ENCODE measurements at regions not wholly inside any gene's neighbourhood (a gene's known extent, or its start where the extent isn't known, plus 50 kb on each side); places are given as distances from the start of the nearest gene placed in this dataset.

GRCh38 chr4:125676583-125676982 is 361.8 kb downstream of the FAT4 start:
- intact Hi-C loops (cut with micrococcal nuclease): no loop called here

GRCh38 chr4:125677665-125678307 is 363.0 kb downstream of the FAT4 start:
- intact Hi-C loops (cut with micrococcal nuclease): no loop called here
- H3K9me3 Mint-ChIP-seq (ENCODE audit: insufficient read depth): peaks cover 2% of the 10 kb centered on the region
- Histone ChIP-seq H3K27me3 (replicated peaks in 1 of 4; ENCODE audit: control extremely low read depth in 1 of 4, control insufficient read depth in 3 of 4, insufficient read depth in 4 of 4, low read length in 3 of 4) (no peaks in the 10 kb centered on the region), H3K36me3 (replicated peaks in 1 of 2; ENCODE audit: control extremely low read depth in 1 of 2, control insufficient read depth in 1 of 2, extremely low read depth in 1 of 2, insufficient read depth in 2 of 2, low read length in 1 of 2) (no peaks in the 10 kb centered on the region), H3K4me3 (ENCODE audit: control extremely low read depth in 1 of 5, extremely low read depth in 1 of 5, insufficient read depth in 1 of 5, low read depth in 2 of 5, low read length in 4 of 5) (no peak overlapping the region), H3K4me2 (replicated peaks; ENCODE audit: low read depth, low read length, poor library complexity, severe bottlenecking) (no peak overlapping the region), H3K9ac (ENCODE audit: low read length) (no peak overlapping the region), H3K79me2 (ENCODE audit: control insufficient read depth, insufficient read depth, low read length) (no peaks in the 10 kb centered on the region), H3K9me3 (ENCODE audit: control extremely low read depth in 1 of 3, control insufficient read depth in 2 of 3, insufficient read depth in 1 of 3, low read length in 2 of 3) (peaks cover 0 to 16% (median 0%) of the 10 kb centered on the region in 3 donors), H4K20me1 (ENCODE audit: control insufficient read depth, insufficient read depth, low read length, poor library complexity, severe bottlenecking) (no peaks in the 10 kb centered on the region), H3K27ac (ENCODE audit: low read length in 2 of 2) (no peak overlapping the region), H3K4me1 (ENCODE audit: control insufficient read depth in 2 of 2, insufficient read depth in 2 of 2, low read length in 2 of 2) (no peaks in the 10 kb centered on the region), H2AFZ (ENCODE audit: insufficient read depth, low read depth, low read length, poor library complexity, severe bottlenecking) (no peak overlapping the region)
- H3K27me3 Mint-ChIP-seq: no peaks in the 10 kb centered on the region
- H3K27ac Mint-ChIP-seq: no peak overlapping the region
- H3K4me3 Mint-ChIP-seq: no peak overlapping the region
- POLR2A ChIA-PET: no interaction called here
- CTCF ChIA-PET: no interaction called here
- no CpG with 5 or more reads among the region's 2 CpGs for WGBS (ENCODE audit: insufficient coverage)
- DNase-seq (no peak), ATAC-seq (ENCODE audit: low read depth) (no peak)
- H3K4me1 Mint-ChIP-seq: no peaks in the 10 kb centered on the region
- no peak for TF ChIP-seq EZH2 (IDR thresholded peaks at IDR 0.05; ENCODE audit: borderline replicate concordance, insufficient read depth, low read depth, low read length, poor library complexity, severe bottlenecking)
- no peak for TF ChIP-seq CTCF (IDR thresholded peaks at IDR 0.05)

More at GRCh38 chr4:125676583-125676982, 361.8 kb downstream of the FAT4 start:
- no peaks in the 10 kb centered on the region for H3K27me3 ChIP-seq (replicated peaks in 1 of 4; ENCODE audit: control extremely low read depth in 1 of 4, control insufficient read depth in 3 of 4, insufficient read depth in 4 of 4, low read length in 3 of 4)
- peaks cover 0 to 13% (median 0%) of the 10 kb centered on the region in 3 donors for H3K9me3 ChIP-seq (ENCODE audit: control extremely low read depth in 1 of 3, control insufficient read depth in 2 of 3, insufficient read depth in 1 of 3, low read length in 2 of 3)
- no peak overlapping the region for H3K9ac ChIP-seq (ENCODE audit: low read length)
- H3K4me1 ChIP-seq (ENCODE audit: control insufficient read depth in 2 of 2, insufficient read depth in 2 of 2, low read length in 2 of 2): no peaks in the 10 kb centered on the region
- H3K79me2 ChIP-seq (ENCODE audit: control insufficient read depth, insufficient read depth, low read length): no peaks in the 10 kb centered on the region
- no peaks in the 10 kb centered on the region for H4K20me1 ChIP-seq (ENCODE audit: control insufficient read depth, insufficient read depth, low read length, poor library complexity, severe bottlenecking)
- no peak overlapping the region for H3K27ac ChIP-seq (ENCODE audit: low read length in 2 of 2)
- no peak overlapping the region for H3K27ac Mint-ChIP-seq
- H3K4me1 Mint-ChIP-seq: no peaks in the 10 kb centered on the region
- DNase-seq (no peak), ATAC-seq (ENCODE audit: low read depth) (no peak)
- no peak for TF ChIP-seq CTCF (IDR thresholded peaks at IDR 0.05)
- H3K4me2 ChIP-seq (replicated peaks; ENCODE audit: low read depth, low read length, poor library complexity, severe bottlenecking): no peak overlapping the region
- ChIA-PET CTCF (no interaction called here), POLR2A (no interaction called here)
- no peak overlapping the region for H2AFZ ChIP-seq (ENCODE audit: insufficient read depth, low read depth, low read length, poor library complexity, severe bottlenecking)
- H3K27me3 Mint-ChIP-seq: no peaks in the 10 kb centered on the region
- 92% methylated on average over 11 of the region's 12 CpGs for WGBS (ENCODE audit: insufficient coverage)
- no peak overlapping the region for H3K4me3 Mint-ChIP-seq
- no peak overlapping the region for H3K4me3 ChIP-seq (ENCODE audit: control extremely low read depth in 1 of 5, extremely low read depth in 1 of 5, insufficient read depth in 1 of 5, low read depth in 2 of 5, low read length in 4 of 5)
- no peaks in the 10 kb centered on the region for H3K36me3 ChIP-seq (replicated peaks in 1 of 2; ENCODE audit: control extremely low read depth in 1 of 2, control insufficient read depth in 1 of 2, extremely low read depth in 1 of 2, insufficient read depth in 2 of 2, low read length in 1 of 2)
- peaks cover 5% of the 10 kb centered on the region for H3K9me3 Mint-ChIP-seq (ENCODE audit: insufficient read depth)

Data from B cell (primary cell).